DND-41 (cell line): ENCODE measurements at regions not wholly inside any gene's neighbourhood (a gene's known extent, or its start where the extent isn't known, plus 50 kb on each side); places are given as distances from the start of the nearest gene placed in this dataset.

Source experiments
- ATAC-seq: fragments of 200-7000 bp; cut with Tn5 transposase; 3 replicates; pipeline ENCODE4 v1.9.1; 2021; ENCODE audit warnings: low read depth; ENCODE audit not compliant: insufficient read depth
- DNase-seq: peaks from one replicate; pipeline ENCODE4 v3.0.0-alpha.2; 2020
- H2AFZ ChIP-seq: 2 replicates; pipeline ENCODE4 v1.6.0; 2012; ENCODE audit warnings: low read depth, low read length
- H3K27ac ChIP-seq: 2 replicates; pipeline ENCODE4 v1.5.1; 2012; ENCODE audit warnings: low read length, inconsistent platforms
- H3K27me3 ChIP-seq: fragments of 200-600 bp; sonication (generic); 2 replicates; pipeline ENCODE4 v1.6.0; 2012; ENCODE audit warnings: low read length, mild to moderate bottlenecking, inconsistent platforms; ENCODE audit not compliant: insufficient read depth, poor library complexity
- H3K36me3 ChIP-seq: 2 replicates; pipeline ENCODE4 v1.5.1; 2012; ENCODE audit warnings: low read length, inconsistent platforms; ENCODE audit not compliant: insufficient read depth
- H3K4me1 ChIP-seq: 2 replicates; pipeline ENCODE4 v1.5.1; 2012; ENCODE audit warnings: mild to moderate bottlenecking, low read length; ENCODE audit not compliant: insufficient read depth
- H3K4me2 ChIP-seq: 2 replicates; pipeline ENCODE4 v1.6.0; 2012; ENCODE audit warnings: mild to moderate bottlenecking, moderate library complexity, low read length, inconsistent platforms; ENCODE audit not compliant: insufficient read depth
- H3K4me3 ChIP-seq, 2 experiments: fragments of 200-600 bp in 1 of 2; shearing (Covaris generic) in 1 of 2; 2 replicates each; pipeline ENCODE4 v1.5.1; 2012 to 2016; ENCODE audit warnings: inconsistent platforms in 2 of 2, low read length in 2 of 2, mild to moderate bottlenecking in 2 of 2, low read depth in 1 of 2, moderate library complexity in 1 of 2
- H3K79me2 ChIP-seq: 2 replicates; pipeline ENCODE4 v1.6.0; 2012; ENCODE audit warnings: low read length, inconsistent platforms; ENCODE audit not compliant: insufficient read depth
- H3K9ac ChIP-seq: 2 replicates; pipeline ENCODE4 v1.6.0; 2012; ENCODE audit warnings: low read depth, mild to moderate bottlenecking, inconsistent platforms, low read length, moderate library complexity
- H3K9me3 ChIP-seq: 2 replicates; pipeline ENCODE4 v1.5.1; 2012; ENCODE audit warnings: low read length, moderate library complexity, mild to moderate bottlenecking, inconsistent platforms; ENCODE audit not compliant: insufficient read depth, severe bottlenecking
- H4K20me1 ChIP-seq: 2 replicates; pipeline ENCODE4 v1.6.0; 2012; ENCODE audit warnings: low read length; ENCODE audit not compliant: insufficient read depth
- CTCF ChIP-seq: IDR thresholded peaks from 2 replicates; pipeline ENCODE4 v1.5.1; 2012; ENCODE audit warnings: borderline replicate concordance, low read length, moderate library complexity, mild to moderate bottlenecking; ENCODE audit not compliant: poor library complexity, severe bottlenecking; ENCODE audit errors: extremely low read depth
- EZH2 ChIP-seq: IDR thresholded peaks from 3 replicates; pipeline ENCODE4 v1.6.1; 2012; ENCODE audit warnings: borderline replicate concordance, low read depth, mild to moderate bottlenecking, moderate library complexity, low read length, inconsistent platforms; ENCODE audit not compliant: severe bottlenecking

GRCh38 chr12:93111773-93112172 lies 182.7 kb upstream of the EEA1 start:
- no peak overlapping the region for H3K4me3 ChIP-seq
- DNase-seq, result no peak
- no peak for TF ChIP-seq EZH2
- no peak for TF ChIP-seq CTCF
- no peak overlapping the region for H3K27ac ChIP-seq
- H3K4me2 ChIP-seq, result no peak overlapping the region
- H2AFZ ChIP-seq, result no peak overlapping the region
- H4K20me1 ChIP-seq, result no peaks in the 10 kb centered on the region
- no peaks in the 10 kb centered on the region for H3K79me2 ChIP-seq
- no peaks in the 10 kb centered on the region for H3K9me3 ChIP-seq
- no peak for ATAC-seq
- no peaks in the 10 kb centered on the region for H3K4me1 ChIP-seq
- no peaks in the 10 kb centered on the region for H3K36me3 ChIP-seq
- H3K27me3 ChIP-seq, result no peaks in the 10 kb centered on the region
- H3K9ac ChIP-seq, result no peak overlapping the region

GRCh38 chr12:93113317-93114006 lies 184.4 kb upstream of the EEA1 start:
- H3K4me1 ChIP-seq, result no peaks in the 10 kb centered on the region
- TF ChIP-seq CTCF (no peak), EZH2 (no peak)
- H2AFZ ChIP-seq, result no peak overlapping the region
- no peaks in the 10 kb centered on the region for H3K36me3 ChIP-seq
- H3K9me3 ChIP-seq, result no peaks in the 10 kb centered on the region
- DNase-seq, result no peak
- no peak overlapping the region for H3K9ac ChIP-seq
- no peak overlapping the region for H3K4me3 ChIP-seq
- H3K79me2 ChIP-seq, result no peaks in the 10 kb centered on the region
- no peak overlapping the region for H3K27ac ChIP-seq
- no peaks in the 10 kb centered on the region for H4K20me1 ChIP-seq
- no peak for ATAC-seq
- H3K4me2 ChIP-seq, result no peak overlapping the region
- no peaks in the 10 kb centered on the region for H3K27me3 ChIP-seq

GRCh38 chr12:93115198-93115601 lies 186.1 kb upstream of the EEA1 start:
- Histone ChIP-seq H3K36me3 (no peaks in the 10 kb centered on the region), H3K4me1 (no peaks in the 10 kb centered on the region), H2AFZ (no peak overlapping the region), H3K4me3 (no peak overlapping the region), H3K79me2 (no peaks in the 10 kb centered on the region), H3K9ac (no peak overlapping the region), H3K9me3 (no peaks in the 10 kb centered on the region), H4K20me1 (no peaks in the 10 kb centered on the region), H3K27me3 (no peaks in the 10 kb centered on the region), H3K4me2 (no peak overlapping the region), H3K27ac (no peak overlapping the region)
- ATAC-seq, result no peak
- TF ChIP-seq EZH2, result no peak
- TF ChIP-seq CTCF, result no peak
- DNase-seq, result no peak

- no peak overlapping the region for H2AFZ ChIP-seq
- TF ChIP-seq EZH2, result no peak
- no peak for TF ChIP-seq CTCF
- H3K4me1 ChIP-seq, result no peaks in the 10 kb centered on the region
- no peak overlapping the region for H3K9ac ChIP-seq
- H3K79me2 ChIP-seq, result no peaks in the 10 kb centered on the region
- no peaks in the 10 kb centered on the region for H3K27me3 ChIP-seq
- H3K36me3 ChIP-seq, result no peaks in the 10 kb centered on the region
- no peaks in the 10 kb centered on the region for H3K9me3 ChIP-seq
- H3K4me2 ChIP-seq, result no peak overlapping the region
- ATAC-seq (no peak), DNase-seq (no peak)
- H4K20me1 ChIP-seq, result no peaks in the 10 kb centered on the region
- no peak overlapping the region for H3K4me3 ChIP-seq
- no peak overlapping the region for H3K27ac ChIP-seq
Observed at GRCh38 chr12:93115646-93116045, 186.6 kb upstream of the EEA1 start.
